WTC11 (cell line): ENCODE measurements at regions not wholly inside any gene's neighbourhood (a gene's known extent, or its start where the extent isn't known, plus 50 kb on each side); places are given as distances from the start of the nearest gene placed in this dataset.

Experiments
- ATAC-seq: fragments of 200-7000 bp; cut with Tn5 transposase; 2 replicates; pipeline ENCODE4 v1.10.0; 2021; ENCODE audit warnings: mild to moderate bottlenecking, moderate library complexity
- CTCF ChIA-PET: fragments of 300-600 bp; sonication (Branson Sonifier 250); formaldehyde crosslinking; loops from one replicate; lab custom pipeline; 2021; ENCODE audit warnings: antibody characterized with exemption; lab: Charles Lee
- POLR2A ChIA-PET: fragments of 350-600 bp; sonication (Branson Sonifier 250); formaldehyde crosslinking; loops from one replicate; lab custom pipeline; 2021; ENCODE audit warnings: antibody characterized with exemption; lab: Charles Lee
- DNase-seq: peaks from one replicate; pipeline ENCODE4 v3.0.0; 2021; ENCODE audit warnings: low spot score
- H3K27ac Mint-ChIP-seq: 2 replicates; pipeline ENCODE4 v1.8.0; 2021; ENCODE audit warnings: mixed read lengths
- H3K27me3 Mint-ChIP-seq: 2 replicates; pipeline ENCODE4 v1.8.0; 2021; ENCODE audit warnings: low read depth, mild to moderate bottlenecking, moderate library complexity, mixed read lengths
- H3K36me3 Mint-ChIP-seq: 2 replicates; pipeline ENCODE4 v1.8.0; 2021; ENCODE audit warnings: mixed read lengths
- H3K4me1 Mint-ChIP-seq: 2 replicates; pipeline ENCODE4 v1.8.0; 2022; ENCODE audit warnings: mixed read lengths
- H3K4me3 Mint-ChIP-seq: 2 replicates; pipeline ENCODE4 v1.8.0; 2021; ENCODE audit warnings: mild to moderate bottlenecking, moderate library complexity, mixed read lengths
- H3K9me3 Mint-ChIP-seq: 2 replicates; pipeline ENCODE4 v1.8.0; 2021; ENCODE audit warnings: mixed read lengths
- EMX1 ChIP-seq: fragments of 250-450 bp; sonication (Bioruptor Pico); IDR thresholded peaks from 2 replicates; pipeline ENCODE4 v1.8.0; 2021; ENCODE audit warnings: mild to moderate bottlenecking
- ESRRA ChIP-seq: sonication (generic); formaldehyde crosslinking; IDR thresholded peaks from 2 replicates; pipeline ENCODE4 v1.8.1; 2022; ENCODE audit warnings: mild to moderate bottlenecking, missing genetic modification reagents, borderline replicate concordance
- FOXJ3 ChIP-seq: sonication (generic); formaldehyde crosslinking; IDR thresholded peaks from 2 replicates; pipeline ENCODE4 v1.9.0; 2021; ENCODE audit warnings: missing genetic modification reagents, mild to moderate bottlenecking, borderline replicate concordance
- FOXP4 ChIP-seq: sonication (generic); formaldehyde crosslinking; IDR thresholded peaks from 2 replicates; pipeline ENCODE4 v1.8.0; 2022; ENCODE audit warnings: mild to moderate bottlenecking, missing genetic modification reagents
- HMGA2 ChIP-seq: fragments of 250-450 bp; sonication (Bioruptor Pico); IDR thresholded peaks from 2 replicates; pipeline ENCODE4 v1.4.0; 2021; ENCODE audit warnings: mild to moderate bottlenecking, moderate library complexity
- JAZF1 ChIP-seq: fragments of 250-450 bp; sonication (Bioruptor Pico); IDR thresholded peaks from 2 replicates; pipeline ENCODE4 v1.9.0; 2021; ENCODE audit warnings: moderate library complexity, mild to moderate bottlenecking, inconsistent platforms
- KAT7 ChIP-seq: sonication (generic); formaldehyde crosslinking; IDR thresholded peaks from 2 replicates; pipeline ENCODE4 v1.8.1; 2023; ENCODE audit warnings: missing genetic modification reagents, mild to moderate bottlenecking, borderline replicate concordance
- NFYB ChIP-seq: sonication (generic); formaldehyde crosslinking; conservative IDR thresholded peaks from 2 replicates; pipeline ENCODE4 v1.8.0; 2022; ENCODE audit warnings: low read depth, missing genetic modification reagents
- PRDM15 ChIP-seq: sonication (generic); formaldehyde crosslinking; IDR thresholded peaks from 2 replicates; pipeline ENCODE4 v1.8.0; 2022; ENCODE audit warnings: missing genetic modification reagents
- SMAD4 ChIP-seq: sonication (generic); formaldehyde crosslinking; IDR thresholded peaks from 2 replicates; pipeline ENCODE4 v1.8.0; 2022; ENCODE audit warnings: mild to moderate bottlenecking, missing genetic modification reagents
- TEAD1 ChIP-seq: sonication (generic); formaldehyde crosslinking; IDR thresholded peaks from 2 replicates; pipeline ENCODE4 v1.8.0; 2022; ENCODE audit warnings: mild to moderate bottlenecking, missing genetic modification reagents
- ZBTB43 ChIP-seq: sonication (generic); formaldehyde crosslinking; IDR thresholded peaks from 2 replicates; pipeline ENCODE4 v1.8.1; 2023; ENCODE audit warnings: mild to moderate bottlenecking, missing genetic modification reagents
- ZNF425 ChIP-seq: fragments of 250-450 bp; sonication (Bioruptor Pico); conservative IDR thresholded peaks from 2 replicates; pipeline ENCODE4 v1.9.0; 2021; ENCODE audit warnings: mild to moderate bottlenecking
- ZNF532 ChIP-seq: fragments of 250-450 bp; sonication (Bioruptor Pico); IDR thresholded peaks from 2 replicates; pipeline ENCODE4 v1.9.0; 2021; ENCODE audit warnings: mild to moderate bottlenecking, borderline replicate concordance
- TF ChIP-seq, protein P1 (sequence below): sonication (generic); formaldehyde crosslinking; IDR thresholded peaks from 2 replicates; pipeline ENCODE4 v1.8.0; 2022; ENCODE audit warnings: mild to moderate bottlenecking, missing genetic modification reagents
- TF ChIP-seq, protein P2 (sequence below): sonication (generic); formaldehyde crosslinking; IDR thresholded peaks from 2 replicates; pipeline ENCODE4 v1.8.1; 2023; ENCODE audit warnings: mild to moderate bottlenecking, missing genetic modification reagents, moderate library complexity
- TF ChIP-seq, protein P3 (sequence below): sonication (generic); formaldehyde crosslinking; IDR thresholded peaks from 2 replicates; pipeline ENCODE4 v1.8.1; 2023; ENCODE audit warnings: mild to moderate bottlenecking, missing genetic modification reagents, borderline replicate concordance

DNA sequence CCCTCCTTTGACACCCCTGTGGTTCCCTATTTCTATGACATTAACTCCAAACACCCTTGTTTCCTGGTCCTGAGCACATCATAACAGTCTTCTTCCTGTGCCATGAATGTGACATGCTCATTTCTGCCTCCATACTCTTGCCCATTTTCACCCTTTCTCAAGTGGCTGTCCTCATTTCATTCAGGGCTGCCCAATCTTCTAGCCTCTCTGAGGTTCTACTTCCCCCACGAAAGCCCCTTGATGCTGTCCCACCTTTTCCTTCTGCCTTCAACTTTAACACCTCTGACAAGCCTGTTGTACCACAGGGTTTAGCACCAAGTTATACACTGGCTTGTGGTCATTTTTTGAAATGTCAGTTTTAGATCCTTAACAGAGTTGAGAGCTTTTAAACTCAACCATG is 136.2 kb upstream of the BOD1L1 start:
- DNase-seq (no peak), ATAC-seq (no peak)
- H3K9me3 Mint-ChIP-seq = peaks cover 47% of the 10 kb centered on the region
- POLR2A ChIA-PET = no interaction called here
- CTCF ChIA-PET = no interaction called here
- no peak overlapping the region for H3K4me3 Mint-ChIP-seq
- no peak overlapping the region for H3K27ac Mint-ChIP-seq
- peaks cover 28% of the 10 kb centered on the region for H3K36me3 Mint-ChIP-seq
- TF ChIP-seq FOXP4 (CRISPR knock-in tag) = no peak
- TF ChIP-seq TEAD1 (CRISPR knock-in tag) = no peak
- no peak for TF ChIP-seq ESRRA (CRISPR knock-in tag)
- TF ChIP-seq, protein P1, sequence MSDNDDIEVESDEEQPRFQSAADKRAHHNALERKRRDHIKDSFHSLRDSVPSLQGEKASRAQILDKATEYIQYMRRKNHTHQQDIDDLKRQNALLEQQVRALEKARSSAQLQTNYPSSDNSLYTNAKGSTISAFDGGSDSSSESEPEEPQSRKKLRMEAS (CRISPR knock-in tag) = no peak
- TF ChIP-seq ZNF532 (CRISPR knock-in tag) = no peak
- no peak for TF ChIP-seq PRDM15 (CRISPR knock-in tag)
- TF ChIP-seq, protein P2, sequence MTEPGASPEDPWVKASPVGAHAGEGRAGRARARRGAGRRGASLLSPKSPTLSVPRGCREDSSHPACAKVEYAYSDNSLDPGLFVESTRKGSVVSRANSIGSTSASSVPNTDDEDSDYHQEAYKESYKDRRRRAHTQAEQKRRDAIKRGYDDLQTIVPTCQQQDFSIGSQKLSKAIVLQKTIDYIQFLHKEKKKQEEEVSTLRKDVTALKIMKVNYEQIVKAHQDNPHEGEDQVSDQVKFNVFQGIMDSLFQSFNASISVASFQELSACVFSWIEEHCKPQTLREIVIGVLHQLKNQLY (CRISPR knock-in tag) = no peak
- no peak for TF ChIP-seq EMX1 (CRISPR knock-in tag)
- TF ChIP-seq ZNF425 (CRISPR knock-in tag) = no peak
- H3K4me1 Mint-ChIP-seq = no peaks in the 10 kb centered on the region
- peaks cover 6% of the 10 kb centered on the region for H3K27me3 Mint-ChIP-seq

- Mint-ChIP-seq H3K27ac (no peak overlapping the region), H3K4me1 (no peaks in the 10 kb centered on the region), H3K4me3 (no peak overlapping the region), H3K27me3 (peaks cover 4% of the 10 kb centered on the region), H3K9me3 (peaks cover 51% of the 10 kb centered on the region), H3K36me3 (peaks cover 18% of the 10 kb centered on the region)
- POLR2A ChIA-PET = no interaction called here
- CTCF ChIA-PET = no interaction called here
- DNase-seq = no peak
- ATAC-seq = no peak
- TF ChIP-seq ZBTB43 (CRISPR knock-in tag) (no peak), HMGA2 (CRISPR knock-in tag) (no peak), NFYB (CRISPR knock-in tag) (no peak), SMAD4 (CRISPR knock-in tag) (no peak), JAZF1 (CRISPR knock-in tag) (no peak), KAT7 (CRISPR knock-in tag) (no peak), FOXJ3 (CRISPR knock-in tag) (no peak)
- TF ChIP-seq, protein P3, sequence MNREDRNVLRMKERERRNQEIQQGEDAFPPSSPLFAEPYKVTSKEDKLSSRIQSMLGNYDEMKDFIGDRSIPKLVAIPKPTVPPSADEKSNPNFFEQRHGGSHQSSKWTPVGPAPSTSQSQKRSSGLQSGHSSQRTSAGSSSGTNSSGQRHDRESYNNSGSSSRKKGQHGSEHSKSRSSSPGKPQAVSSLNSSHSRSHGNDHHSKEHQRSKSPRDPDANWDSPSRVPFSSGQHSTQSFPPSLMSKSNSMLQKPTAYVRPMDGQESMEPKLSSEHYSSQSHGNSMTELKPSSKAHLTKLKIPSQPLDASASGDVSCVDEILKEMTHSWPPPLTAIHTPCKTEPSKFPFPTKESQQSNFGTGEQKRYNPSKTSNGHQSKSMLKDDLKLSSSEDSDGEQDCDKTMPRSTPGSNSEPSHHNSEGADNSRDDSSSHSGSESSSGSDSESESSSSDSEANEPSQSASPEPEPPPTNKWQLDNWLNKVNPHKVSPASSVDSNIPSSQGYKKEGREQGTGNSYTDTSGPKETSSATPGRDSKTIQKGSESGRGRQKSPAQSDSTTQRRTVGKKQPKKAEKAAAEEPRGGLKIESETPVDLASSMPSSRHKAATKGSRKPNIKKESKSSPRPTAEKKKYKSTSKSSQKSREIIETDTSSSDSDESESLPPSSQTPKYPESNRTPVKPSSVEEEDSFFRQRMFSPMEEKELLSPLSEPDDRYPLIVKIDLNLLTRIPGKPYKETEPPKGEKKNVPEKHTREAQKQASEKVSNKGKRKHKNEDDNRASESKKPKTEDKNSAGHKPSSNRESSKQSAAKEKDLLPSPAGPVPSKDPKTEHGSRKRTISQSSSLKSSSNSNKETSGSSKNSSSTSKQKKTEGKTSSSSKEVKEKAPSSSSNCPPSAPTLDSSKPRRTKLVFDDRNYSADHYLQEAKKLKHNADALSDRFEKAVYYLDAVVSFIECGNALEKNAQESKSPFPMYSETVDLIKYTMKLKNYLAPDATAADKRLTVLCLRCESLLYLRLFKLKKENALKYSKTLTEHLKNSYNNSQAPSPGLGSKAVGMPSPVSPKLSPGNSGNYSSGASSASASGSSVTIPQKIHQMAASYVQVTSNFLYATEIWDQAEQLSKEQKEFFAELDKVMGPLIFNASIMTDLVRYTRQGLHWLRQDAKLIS = no peak
Observed at GRCh38 chr4:13765539-13765938, 138.0 kb upstream of the BOD1L1 start.
